ENCODE measurements at regions not wholly inside any gene's neighbourhood (a gene's known extent, or its start where the extent isn't known, plus 50 kb on each side); places are given as distances from the start of the nearest gene placed in this dataset.
"Not testable (repeated sequence)": the region's sequence is repeated elsewhere in the genome, so short reads cannot be mapped to it uniquely, and the experiment has no call there.

DNA sequence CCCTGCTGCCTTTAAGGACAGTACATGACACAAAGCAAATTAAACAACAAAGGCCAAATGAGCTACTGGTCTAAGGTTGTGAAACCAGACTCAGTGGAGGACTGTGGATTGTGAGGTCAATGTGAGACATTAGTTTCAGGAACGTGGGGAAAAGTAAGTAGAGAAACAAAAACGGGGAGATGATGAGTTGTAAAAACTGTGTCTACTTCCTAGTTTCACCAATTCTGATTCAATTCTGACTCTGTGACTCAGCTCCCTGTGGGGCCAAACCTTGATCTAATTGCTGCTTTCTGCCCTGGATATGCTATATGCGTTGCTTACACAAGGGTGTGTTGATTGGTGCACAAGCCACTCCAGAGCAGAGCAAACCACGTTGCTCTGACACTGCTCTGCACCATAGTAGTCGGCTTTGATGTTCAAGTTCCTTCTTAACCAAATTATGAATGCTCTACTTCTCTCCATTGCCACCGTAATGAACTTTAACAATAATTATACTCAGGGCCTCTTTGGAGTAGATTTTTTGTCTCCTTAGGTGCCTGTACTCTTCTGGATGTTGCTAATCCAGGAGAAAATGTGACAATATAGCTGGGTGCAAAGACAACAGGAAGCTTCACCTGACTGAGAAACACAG lies 1640.1 kb upstream of the CELF4 start:
- DNase-seq = no peak

DNA sequence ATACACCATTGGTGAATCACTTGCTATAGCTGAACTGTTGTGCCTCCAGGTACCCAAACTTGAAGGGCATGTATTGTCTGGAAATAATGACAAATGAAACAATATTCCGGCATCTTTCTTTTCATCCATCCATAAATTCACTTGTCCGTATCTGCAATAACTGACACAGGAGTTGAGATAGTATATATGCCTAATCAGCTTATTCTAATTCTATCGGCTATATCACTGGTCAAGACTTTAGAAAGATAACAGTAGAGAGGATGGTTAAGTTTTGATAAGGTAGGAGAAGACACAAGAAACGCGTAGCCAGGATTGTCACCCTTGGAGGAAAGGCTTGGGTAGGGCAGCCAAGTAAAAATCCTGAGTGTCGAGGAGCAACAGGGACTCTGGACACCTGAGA lies 1634.6 kb upstream of the CELF4 start:
- DNase-seq = no peak

DNA sequence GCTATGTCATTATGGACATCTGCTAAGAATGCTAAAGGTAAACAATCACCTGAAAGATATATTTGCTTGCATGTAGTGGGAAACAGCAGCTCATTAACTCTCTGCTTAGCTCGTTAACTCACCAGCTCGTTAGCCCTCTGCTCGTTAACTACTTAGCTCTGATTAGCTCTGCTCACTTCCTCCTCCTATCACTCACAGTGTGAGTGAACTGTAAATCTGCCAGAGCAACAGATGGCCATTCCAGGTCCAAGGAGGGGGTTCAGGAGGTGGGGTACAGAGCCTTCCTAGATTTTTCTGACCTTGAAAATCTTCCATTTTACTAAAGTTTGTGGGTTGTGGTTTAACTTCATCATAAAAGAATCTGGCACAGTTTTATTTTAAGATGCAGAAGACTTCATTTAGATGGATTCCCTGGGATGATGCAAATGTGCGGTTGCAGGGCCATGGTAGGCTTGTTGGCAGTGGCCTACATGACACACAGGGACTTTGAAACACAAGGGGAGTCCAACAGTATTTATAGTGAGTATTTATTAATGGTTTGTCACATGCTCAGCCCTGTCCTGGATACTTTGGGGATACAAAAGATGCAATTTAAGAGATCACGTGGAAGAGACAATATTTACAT lies 1633.7 kb upstream of the CELF4 start:
- DNase-seq = no peak

DNA sequence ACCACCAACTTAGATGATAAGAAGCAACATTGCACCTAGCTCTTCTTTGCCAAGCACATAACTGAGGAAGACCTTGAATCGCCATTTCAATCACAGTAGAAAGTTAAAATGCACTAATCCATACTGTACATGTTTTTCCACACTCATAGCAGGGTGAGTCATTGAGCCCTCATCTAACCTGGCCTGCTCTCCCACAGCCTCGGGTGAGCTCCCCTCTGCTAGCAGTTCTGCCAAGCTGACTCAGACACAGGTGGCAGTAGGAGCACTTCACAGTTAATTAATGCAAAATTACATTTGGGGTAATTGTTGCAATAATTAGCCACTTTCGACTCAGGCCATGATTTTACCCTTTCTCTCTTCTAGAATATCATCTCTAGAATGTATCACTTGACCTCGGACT lies 1632.8 kb upstream of the CELF4 start:
- no peak for DNase-seq

DNA sequence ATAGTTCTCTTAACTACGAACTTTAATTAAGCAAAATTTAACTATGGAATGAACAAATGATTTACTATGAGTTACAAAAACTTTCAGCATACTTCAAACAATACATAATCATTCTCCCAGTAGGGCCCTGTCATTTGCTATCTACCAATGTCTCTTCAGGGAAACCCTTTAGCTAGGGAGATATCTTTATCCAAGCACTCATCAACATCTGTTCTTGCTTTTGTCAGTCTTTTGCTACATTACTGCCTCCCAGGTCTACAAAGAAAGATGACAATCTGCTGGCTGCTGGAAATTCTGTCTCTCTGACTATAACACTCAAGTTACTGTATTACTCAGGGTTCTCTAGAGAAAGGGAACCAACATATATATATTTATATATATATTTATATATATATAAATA lies 1626.3 kb upstream of the CELF4 start:
- no peak for DNase-seq

DNA sequence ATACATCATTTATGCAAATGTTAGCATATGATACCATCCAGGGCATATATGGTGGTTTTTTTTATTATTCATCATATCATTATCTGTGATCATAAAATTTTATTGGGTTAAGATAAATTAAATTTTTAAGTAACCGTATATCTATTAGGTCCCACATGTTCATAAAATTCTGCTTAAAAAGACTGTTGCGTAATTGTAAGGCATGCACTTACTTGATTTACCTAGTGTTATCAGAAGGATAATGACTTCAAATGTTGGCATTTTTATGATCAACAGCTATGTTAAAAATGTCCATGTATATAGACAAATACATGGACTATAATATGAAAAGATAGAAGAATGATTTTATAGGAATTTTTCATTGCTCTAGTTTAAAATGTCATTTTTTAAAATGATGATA lies 1625.5 kb upstream of the CELF4 start:
- DNase-seq = no peak

GRCh38 chr18:39190508-39190907 lies 1624.9 kb upstream of the CELF4 start:
- DNase-seq = no peak

DNA sequence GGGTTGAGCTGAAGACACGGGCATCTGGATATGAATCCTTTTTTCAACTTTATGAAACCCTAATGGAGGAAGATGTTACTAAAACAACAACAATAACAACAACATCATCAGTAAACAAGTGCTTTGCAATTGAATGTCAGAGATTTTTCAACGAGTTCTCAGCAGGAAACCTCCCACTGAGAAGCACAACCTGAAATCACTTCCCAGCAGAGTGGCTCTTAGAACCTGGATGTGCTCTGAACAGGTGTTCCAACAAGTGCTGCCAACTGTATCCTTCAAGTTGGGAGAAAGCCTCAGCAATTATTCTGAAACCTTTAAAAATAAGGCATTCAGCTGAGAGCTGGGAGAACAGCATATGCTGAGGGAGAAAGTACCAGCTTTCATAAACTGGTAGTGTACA lies 1622.7 kb upstream of the CELF4 start:
- no peak for DNase-seq

GRCh38 chr18:39186008-39186407 lies 1620.4 kb upstream of the CELF4 start:
- DNase-seq = no peak

- DNase-seq = no peak
Measured at GRCh38 chr18:39184176-39184575, 1618.6 kb upstream of the CELF4 start.

DNA sequence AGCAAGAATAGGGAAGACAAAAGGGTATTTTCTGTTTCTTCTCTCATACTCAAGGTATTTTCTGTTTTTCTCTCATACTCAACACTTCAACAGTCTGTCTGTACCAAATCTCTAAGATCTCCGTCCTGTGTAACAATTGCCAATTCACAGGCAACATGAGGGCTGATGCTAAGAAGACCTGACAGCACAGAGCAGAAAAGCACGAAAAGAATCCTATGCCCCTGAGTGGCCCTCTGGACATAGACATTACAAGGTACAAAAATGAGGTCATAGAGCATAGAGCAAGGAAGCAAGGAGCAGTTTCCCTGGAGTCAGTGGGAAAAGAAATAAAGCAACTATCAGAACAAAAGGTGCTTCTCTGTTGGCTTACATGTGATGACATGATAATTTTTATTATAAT lies 1612.6 kb upstream of the CELF4 start:
- no peak for DNase-seq

DNA sequence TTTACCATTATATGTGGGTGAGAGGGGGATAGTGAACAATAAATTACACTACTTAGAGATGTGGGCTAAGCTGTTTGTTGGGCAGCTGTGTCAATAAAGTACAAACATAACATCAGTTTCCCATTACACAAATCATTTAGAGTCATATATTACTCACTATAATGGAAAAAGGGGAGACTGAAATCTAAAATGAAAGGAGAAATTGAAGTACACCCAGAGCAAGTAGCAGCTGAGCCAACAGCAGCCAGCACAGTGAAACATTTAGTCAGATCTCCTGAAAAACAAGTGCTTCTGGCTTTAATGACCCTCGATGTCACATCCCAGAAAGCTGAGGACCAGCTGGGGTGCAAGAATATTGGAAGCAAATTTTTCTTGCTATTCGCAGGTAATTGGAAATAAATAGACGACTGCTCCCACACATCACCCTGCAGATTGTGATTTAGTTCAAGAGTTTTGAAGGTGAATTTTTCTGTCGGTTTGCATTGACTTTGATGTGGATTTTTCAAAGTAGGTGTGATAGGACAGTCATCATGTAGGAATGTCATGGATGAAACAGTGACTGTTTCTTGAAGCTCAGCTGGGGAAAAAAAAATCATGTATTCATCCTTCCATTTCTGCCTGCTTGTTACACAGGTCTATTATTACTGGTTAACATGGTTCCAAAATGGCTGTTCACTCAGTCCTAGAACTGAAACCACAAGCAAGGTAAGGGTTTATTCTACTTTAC lies 1607.3 kb upstream of the CELF4 start:
- no peak for DNase-seq

DNA sequence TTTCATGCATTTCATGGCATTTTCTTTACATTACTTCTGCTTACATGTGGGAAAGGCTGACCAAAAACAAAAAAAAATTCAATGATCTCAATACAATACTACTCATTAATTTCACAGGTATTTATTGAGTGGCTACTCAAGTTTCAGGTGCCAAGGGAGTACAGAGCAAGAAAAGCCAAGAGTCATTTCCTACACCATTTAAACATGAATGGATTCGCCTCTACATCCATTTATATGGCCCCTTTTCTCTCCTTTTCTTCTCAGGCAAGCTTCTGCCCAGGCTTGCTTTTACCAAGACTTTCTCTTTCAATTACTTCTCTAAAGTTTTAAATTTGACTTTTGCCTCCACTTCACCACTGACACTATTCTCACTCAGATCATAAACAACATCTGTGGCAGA lies 1603.1 kb upstream of the CELF4 start:
- DNase-seq = no peak

DNA sequence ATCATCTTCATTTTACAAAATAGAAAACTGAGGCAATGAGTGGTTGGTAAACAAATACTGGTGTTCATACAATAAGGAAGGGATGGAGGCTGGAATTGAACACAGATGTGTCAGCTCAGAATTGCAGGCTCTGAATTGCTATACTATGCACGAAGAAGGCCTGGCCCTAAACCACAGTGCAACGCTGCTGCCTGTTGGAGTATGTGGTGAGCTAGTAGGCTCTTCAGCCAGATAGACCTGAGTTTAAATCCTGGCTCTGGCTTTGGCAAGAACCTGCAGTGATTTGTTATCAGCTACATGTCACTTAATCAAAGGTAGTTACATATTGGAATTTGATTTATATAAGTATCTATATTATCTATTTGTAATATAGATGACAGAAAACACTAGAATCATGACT lies 1602.4 kb upstream of the CELF4 start:
- DNase-seq = no peak

GRCh38 chr18:39166776-39167175 lies 1601.2 kb upstream of the CELF4 start:
- no peak for DNase-seq

DNA sequence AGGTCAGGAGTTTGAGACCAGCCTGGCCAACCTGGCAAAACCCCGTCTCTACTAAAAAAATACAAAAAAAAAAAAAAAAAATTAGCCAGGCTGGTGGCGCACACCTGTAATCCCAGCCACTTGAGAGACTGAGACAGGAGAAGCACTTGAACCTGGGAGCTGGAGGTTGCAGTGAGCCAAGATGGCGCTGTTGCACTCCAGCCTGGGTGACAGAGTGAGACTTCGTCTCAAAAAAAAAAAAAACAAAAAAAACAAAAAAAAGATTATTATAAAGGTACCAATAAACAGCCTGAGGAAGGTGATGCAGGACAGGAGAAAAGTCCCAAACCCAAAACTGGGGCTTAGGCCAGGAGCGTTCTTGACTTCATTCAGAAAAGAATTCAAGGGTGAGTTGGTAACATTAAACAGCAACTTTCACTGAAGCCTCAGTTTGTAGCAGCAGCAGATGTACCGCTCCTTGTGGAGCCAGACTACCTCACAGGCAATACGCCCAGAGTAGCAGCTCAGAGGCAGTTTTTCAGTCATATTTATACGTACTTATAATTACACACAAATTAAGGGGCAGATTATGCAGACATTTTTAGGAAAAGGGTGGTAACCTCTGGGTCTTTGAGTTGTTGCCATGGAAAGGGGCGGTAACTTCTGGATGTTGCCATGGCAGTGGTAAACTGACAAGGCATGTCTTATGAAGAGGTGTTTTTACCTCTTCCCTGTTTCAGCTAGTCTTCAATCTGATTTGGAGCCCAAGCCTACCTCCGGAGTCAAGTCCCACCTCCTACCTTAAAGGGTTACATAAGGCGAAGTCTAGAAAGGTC lies 1596.6 kb upstream of the CELF4 start:
- no peak for DNase-seq

- no peak for DNase-seq
Measured at GRCh38 chr18:39149211-39149806, 1583.7 kb upstream of the CELF4 start.

DNA sequence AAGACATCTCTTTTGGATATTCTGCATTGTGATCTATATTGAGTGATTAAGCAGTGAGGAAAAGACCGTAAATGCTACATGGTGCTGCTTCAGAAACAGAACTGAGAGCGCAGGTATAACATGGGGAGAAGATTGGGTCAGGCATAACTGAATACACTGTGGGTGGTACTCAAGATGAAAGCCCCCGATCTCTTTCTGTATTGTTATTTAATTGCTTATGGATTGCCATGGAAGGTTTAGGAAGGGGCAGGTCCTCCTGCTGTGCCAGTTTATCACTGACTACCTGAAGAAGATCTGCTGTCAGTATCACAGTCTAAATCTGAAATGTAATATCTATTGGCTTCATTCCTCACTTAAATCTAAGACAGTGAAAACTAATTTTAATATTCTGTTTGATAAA lies 1568.7 kb upstream of the CELF4 start:
- DNase-seq = no peak

- DNase-seq = not testable (repeated sequence)
Measured at GRCh38 chr18:39127538-39127937, 1561.9 kb upstream of the CELF4 start.

DNA sequence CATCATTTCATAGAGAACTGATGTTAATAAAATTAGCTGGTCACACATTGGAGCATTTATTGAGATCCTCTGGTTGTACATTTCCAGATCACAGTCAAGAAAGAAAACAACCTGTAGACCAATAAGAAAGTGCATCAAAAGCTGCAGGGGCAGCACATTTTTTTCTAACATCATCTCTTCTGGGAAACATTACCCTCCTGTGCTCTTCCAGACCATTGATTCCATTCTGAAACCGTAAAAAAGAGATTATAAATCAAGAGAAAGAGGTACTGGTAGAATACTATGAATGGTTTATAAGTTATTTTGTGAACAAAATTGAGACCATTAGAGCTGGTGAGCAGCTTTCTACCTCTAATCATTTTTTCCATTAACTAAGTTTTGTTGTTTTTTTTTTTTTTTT lies 1548.2 kb upstream of the CELF4 start:
- no peak for DNase-seq

DNA sequence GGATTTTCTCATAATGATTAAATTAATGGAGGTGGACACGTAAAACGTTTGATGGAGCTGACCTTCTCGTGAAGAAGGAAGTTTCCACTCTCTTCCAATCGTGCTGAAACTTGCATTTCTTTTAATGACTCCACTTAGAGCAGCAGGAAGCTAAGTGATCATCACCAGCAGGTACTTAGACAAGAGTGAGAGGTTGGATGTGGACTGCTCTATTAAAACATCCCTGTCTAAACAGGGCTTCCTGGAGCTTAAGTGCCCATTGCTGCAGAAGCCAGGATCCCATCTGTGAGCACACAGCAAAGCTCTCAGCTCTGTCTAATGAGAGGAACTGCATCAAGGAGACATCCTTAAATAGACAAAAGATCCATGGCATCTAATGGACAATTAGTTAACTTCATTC lies 1539.5 kb upstream of the CELF4 start:
- no peak for DNase-seq

DNA sequence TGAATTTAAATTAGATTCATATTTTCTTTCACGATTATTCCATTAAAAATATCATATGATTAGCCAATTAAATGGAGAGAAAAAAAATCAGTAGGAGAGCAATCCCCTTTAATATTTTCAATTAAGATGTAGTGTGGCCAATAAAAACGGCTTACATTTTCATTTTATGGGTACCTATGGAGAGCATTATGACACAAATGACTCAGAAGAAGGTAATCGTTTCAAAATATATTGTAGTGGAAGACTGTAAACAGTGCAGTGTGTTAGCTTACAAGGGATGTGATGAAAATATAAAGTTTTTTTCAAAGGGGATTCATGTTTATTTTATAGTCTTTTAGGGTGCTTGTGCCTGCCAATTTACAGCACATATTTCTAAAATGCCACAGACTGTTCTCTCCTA lies 1507.4 kb upstream of the CELF4 start:
- DNase-seq = no peak

GRCh38 chr18:39062426-39062825 lies 1496.8 kb upstream of the CELF4 start:
- DNase-seq = no peak
